ENCODE measurements at regions not wholly inside any gene's neighbourhood (a gene's known extent, or its start where the extent isn't known, plus 50 kb on each side); places are given as distances from the start of the nearest gene placed in this dataset.
A peak's percentile ranks its signal among the peaks of the same experiment; 100 is the strongest.

DNA sequence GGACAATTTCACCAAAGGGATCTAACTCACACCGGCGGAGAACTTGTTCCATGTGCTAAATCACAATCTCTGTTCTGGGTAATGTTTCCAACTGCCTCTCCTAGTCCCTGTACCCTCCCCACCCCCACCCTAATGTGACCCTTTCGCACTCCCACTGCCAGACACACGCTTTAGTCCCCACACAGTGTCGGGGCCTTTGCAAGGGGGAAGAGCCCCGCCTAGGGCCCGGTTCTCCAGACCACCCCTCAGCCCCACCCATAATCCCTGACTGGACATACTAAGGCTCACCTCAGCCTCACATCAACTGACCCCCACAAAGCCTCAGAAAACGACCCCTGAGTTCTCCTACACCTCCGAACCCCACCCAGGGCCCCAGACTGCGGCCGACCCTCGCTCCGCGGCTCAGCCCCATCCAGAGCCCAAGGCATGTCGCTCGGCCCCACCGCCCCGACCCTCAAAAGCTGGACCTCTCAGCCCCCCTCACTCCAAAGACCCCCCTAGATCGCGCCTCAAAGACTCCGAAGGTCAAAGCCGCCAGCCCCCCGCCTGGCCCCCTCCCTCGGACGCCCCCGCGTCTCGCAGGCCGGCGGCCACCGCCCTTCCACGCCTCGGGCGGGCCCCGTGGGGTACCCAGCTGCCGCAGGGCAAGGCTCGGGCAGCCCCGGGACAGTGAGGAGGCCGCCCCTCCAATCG is 72.0 kb upstream of the MAP4 start:
- DNase-seq (ENCODE audit: low spot score) = peak; percentile 44
- TF ChIP-seq, protein P1, sequence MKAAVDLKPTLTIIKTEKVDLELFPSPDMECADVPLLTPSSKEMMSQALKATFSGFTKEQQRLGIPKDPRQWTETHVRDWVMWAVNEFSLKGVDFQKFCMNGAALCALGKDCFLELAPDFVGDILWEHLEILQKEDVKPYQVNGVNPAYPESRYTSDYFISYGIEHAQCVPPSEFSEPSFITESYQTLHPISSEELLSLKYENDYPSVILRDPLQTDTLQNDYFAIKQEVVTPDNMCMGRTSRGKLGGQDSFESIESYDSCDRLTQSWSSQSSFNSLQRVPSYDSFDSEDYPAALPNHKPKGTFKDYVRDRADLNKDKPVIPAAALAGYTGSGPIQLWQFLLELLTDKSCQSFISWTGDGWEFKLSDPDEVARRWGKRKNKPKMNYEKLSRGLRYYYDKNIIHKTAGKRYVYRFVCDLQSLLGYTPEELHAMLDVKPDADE (IDR thresholded peaks at IDR 0.05) = no peak
- TF ChIP-seq EZH2phosphoT487 (IDR thresholded peaks at IDR 0.05; ENCODE audit: unreplicated experiment) (no peak), EZH2 (IDR thresholded peaks at IDR 0.05; ENCODE audit: low read depth, unreplicated experiment) (no peak), POLR2AphosphoS5 (IDR thresholded peaks at IDR 0.05; ENCODE audit: low read depth) (no peak), STAT1 (IDR thresholded peaks at IDR 0.05; ENCODE audit: unreplicated experiment) (no peak)
- TF ChIP-seq, protein P2, sequence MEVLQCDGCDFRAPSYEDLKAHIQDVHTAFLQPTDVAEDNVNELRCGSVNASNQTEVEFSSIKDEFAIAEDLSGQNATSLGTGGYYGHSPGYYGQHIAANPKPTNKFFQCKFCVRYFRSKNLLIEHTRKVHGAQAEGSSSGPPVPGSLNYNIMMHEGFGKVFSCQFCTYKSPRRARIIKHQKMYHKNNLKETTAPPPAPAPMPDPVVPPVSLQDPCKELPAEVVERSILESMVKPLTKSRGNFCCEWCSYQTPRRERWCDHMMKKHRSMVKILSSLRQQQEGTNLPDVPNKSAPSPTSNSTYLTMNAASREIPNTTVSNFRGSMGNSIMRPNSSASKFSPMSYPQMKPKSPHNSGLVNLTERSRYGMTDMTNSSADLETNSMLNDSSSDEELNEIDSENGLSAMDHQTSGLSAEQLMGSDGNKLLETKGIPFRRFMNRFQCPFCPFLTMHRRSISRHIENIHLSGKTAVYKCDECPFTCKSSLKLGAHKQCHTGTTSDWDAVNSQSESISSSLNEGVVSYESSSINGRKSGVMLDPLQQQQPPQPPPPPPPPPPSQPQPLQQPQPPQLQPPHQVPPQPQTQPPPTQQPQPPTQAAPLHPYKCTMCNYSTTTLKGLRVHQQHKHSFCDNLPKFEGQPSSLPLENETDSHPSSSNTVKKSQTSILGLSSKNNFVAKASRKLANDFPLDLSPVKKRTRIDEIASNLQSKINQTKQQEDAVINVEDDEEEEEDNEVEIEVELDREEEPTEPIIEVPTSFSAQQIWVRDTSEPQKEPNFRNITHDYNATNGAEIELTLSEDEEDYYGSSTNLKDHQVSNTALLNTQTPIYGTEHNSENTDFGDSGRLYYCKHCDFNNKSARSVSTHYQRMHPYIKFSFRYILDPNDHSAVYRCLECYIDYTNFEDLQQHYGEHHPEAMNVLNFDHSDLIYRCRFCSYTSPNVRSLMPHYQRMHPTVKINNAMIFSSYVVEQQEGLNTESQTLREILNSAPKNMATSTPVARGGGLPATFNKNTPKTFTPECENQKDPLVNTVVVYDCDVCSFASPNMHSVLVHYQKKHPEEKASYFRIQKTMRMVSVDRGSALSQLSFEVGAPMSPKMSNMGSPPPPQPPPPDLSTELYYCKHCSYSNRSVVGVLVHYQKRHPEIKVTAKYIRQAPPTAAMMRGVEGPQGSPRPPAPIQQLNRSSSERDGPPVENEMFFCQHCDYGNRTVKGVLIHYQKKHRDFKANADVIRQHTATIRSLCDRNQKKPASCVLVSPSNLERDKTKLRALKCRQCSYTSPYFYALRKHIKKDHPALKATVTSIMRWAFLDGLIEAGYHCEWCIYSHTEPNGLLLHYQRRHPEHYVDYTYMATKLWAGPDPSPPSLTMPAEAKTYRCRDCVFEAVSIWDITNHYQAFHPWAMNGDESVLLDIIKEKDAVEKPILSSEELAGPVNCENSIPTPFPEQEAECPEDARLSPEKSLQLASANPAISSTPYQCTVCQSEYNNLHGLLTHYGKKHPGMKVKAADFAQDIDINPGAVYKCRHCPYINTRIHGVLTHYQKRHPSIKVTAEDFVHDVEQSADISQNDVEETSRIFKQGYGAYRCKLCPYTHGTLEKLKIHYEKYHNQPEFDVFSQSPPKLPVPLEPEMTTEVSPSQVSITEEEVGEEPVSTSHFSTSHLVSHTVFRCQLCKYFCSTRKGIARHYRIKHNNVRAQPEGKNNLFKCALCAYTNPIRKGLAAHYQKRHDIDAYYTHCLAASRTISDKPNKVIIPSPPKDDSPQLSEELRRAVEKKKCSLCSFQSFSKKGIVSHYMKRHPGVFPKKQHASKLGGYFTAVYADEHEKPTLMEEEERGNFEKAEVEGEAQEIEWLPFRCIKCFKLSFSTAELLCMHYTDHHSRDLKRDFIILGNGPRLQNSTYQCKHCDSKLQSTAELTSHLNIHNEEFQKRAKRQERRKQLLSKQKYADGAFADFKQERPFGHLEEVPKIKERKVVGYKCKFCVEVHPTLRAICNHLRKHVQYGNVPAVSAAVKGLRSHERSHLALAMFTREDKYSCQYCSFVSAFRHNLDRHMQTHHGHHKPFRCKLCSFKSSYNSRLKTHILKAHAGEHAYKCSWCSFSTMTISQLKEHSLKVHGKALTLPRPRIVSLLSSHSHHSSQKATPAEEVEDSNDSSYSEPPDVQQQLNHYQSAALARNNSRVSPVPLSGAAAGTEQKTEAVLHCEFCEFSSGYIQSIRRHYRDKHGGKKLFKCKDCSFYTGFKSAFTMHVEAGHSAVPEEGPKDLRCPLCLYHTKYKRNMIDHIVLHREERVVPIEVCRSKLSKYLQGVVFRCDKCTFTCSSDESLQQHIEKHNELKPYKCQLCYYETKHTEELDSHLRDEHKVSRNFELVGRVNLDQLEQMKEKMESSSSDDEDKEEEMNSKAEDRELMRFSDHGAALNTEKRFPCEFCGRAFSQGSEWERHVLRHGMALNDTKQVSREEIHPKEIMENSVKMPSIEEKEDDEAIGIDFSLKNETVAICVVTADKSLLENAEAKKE (CRISPR knock-in tag; IDR thresholded peaks at IDR 0.05) = no peak
- TF ChIP-seq, protein P3, sequence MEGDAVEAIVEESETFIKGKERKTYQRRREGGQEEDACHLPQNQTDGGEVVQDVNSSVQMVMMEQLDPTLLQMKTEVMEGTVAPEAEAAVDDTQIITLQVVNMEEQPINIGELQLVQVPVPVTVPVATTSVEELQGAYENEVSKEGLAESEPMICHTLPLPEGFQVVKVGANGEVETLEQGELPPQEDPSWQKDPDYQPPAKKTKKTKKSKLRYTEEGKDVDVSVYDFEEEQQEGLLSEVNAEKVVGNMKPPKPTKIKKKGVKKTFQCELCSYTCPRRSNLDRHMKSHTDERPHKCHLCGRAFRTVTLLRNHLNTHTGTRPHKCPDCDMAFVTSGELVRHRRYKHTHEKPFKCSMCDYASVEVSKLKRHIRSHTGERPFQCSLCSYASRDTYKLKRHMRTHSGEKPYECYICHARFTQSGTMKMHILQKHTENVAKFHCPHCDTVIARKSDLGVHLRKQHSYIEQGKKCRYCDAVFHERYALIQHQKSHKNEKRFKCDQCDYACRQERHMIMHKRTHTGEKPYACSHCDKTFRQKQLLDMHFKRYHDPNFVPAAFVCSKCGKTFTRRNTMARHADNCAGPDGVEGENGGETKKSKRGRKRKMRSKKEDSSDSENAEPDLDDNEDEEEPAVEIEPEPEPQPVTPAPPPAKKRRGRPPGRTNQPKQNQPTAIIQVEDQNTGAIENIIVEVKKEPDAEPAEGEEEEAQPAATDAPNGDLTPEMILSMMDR (conservative IDR thresholded peaks at IDR 0.05; ENCODE audit: low read depth in 2 of 2) = no peak
- TF ChIP-seq, protein P4, sequence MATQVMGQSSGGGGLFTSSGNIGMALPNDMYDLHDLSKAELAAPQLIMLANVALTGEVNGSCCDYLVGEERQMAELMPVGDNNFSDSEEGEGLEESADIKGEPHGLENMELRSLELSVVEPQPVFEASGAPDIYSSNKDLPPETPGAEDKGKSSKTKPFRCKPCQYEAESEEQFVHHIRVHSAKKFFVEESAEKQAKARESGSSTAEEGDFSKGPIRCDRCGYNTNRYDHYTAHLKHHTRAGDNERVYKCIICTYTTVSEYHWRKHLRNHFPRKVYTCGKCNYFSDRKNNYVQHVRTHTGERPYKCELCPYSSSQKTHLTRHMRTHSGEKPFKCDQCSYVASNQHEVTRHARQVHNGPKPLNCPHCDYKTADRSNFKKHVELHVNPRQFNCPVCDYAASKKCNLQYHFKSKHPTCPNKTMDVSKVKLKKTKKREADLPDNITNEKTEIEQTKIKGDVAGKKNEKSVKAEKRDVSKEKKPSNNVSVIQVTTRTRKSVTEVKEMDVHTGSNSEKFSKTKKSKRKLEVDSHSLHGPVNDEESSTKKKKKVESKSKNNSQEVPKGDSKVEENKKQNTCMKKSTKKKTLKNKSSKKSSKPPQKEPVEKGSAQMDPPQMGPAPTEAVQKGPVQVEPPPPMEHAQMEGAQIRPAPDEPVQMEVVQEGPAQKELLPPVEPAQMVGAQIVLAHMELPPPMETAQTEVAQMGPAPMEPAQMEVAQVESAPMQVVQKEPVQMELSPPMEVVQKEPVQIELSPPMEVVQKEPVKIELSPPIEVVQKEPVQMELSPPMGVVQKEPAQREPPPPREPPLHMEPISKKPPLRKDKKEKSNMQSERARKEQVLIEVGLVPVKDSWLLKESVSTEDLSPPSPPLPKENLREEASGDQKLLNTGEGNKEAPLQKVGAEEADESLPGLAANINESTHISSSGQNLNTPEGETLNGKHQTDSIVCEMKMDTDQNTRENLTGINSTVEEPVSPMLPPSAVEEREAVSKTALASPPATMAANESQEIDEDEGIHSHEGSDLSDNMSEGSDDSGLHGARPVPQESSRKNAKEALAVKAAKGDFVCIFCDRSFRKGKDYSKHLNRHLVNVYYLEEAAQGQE (IDR thresholded peaks at IDR 0.05; ENCODE audit: unreplicated experiment) = no peak
- peak overlapping the region; percentile 99 for H3K4me2 ChIP-seq
- peak overlapping the region; percentile 94; the same call in 1 of the 2 replicates for H2AFZ ChIP-seq
- peak overlapping the region; percentile 88 for H3K4me3 Mint-ChIP-seq
- H3K27me3 Mint-ChIP-seq (ENCODE audit: insufficient read depth, low read depth, poor library complexity) = peaks cover 3% of the 10 kb centered on the region
- peaks cover 9% of the 10 kb centered on the region for H4K20me1 ChIP-seq (replicated peaks; ENCODE audit: insufficient read depth)
- H3K27ac ChIP-seq (ENCODE audit: low read depth) = peak overlapping the region; percentile 89
- peak; percentile 14 for ATAC-seq
- H3K79me2 ChIP-seq (replicated peaks; ENCODE audit: insufficient read depth) = peaks cover 52% of the 10 kb centered on the region
- H3K9me3 Mint-ChIP-seq = no peaks in the 10 kb centered on the region
- H3K4me3 ChIP-seq = peak overlapping the region; percentile 94
- no peaks in the 10 kb centered on the region for H3K27me3 ChIP-seq (ENCODE audit: insufficient read depth)
- no peaks in the 10 kb centered on the region; the same call in 1 of the 2 replicates for H3F3A ChIP-seq (replicated peaks; ENCODE audit: low read depth)
- peaks cover 10% of the 10 kb centered on the region for H3K36me3 Mint-ChIP-seq (ENCODE audit: low read depth)
- H3K4me1 ChIP-seq (ENCODE audit: insufficient read depth) = peaks cover 19% of the 10 kb centered on the region
- H3K27ac Mint-ChIP-seq = peak overlapping the region; percentile 95
- H3K36me3 ChIP-seq (ENCODE audit: insufficient read depth) = no peaks in the 10 kb centered on the region
- peaks cover 24% of the 10 kb centered on the region for H3K4me1 Mint-ChIP-seq
- H3K9me2 ChIP-seq (ENCODE audit: insufficient read depth) = no peaks in the 10 kb centered on the region
